ENCODE measurements at regions not wholly inside any gene's neighbourhood (a gene's known extent, or its start where the extent isn't known, plus 50 kb on each side); places are given as distances from the start of the nearest gene placed in this dataset.

GRCh38 chr20:12020846-12021245, 103.2 kb downstream of the BTBD3 start:
- Histone ChIP-seq H3K14ac (ENCODE audit: insufficient read depth, low read length) (no peak overlapping the region), H2BK12ac (ENCODE audit: insufficient read length, low read depth, low read length) (no peak overlapping the region), H3K27me3 (ENCODE audit: insufficient read depth, low read length) (no peaks in the 10 kb centered on the region), H3K4ac (ENCODE audit: low read depth, low read length) (no peak overlapping the region), H4K20me1 (ENCODE audit: control insufficient read depth, insufficient read depth, insufficient read length) (no peaks in the 10 kb centered on the region), H4K91ac (ENCODE audit: insufficient read length, low read depth, low read length) (no peak overlapping the region), H3K79me2 (ENCODE audit: insufficient read depth, low read length) (no peaks in the 10 kb centered on the region), H3T11ph (ENCODE audit: low read length) (no peak overlapping the region), H4K8ac (replicated peaks; ENCODE audit: insufficient read length, low read depth, low read length) (no peak overlapping the region), H3K9ac (ENCODE audit: extremely low read depth, insufficient read length, low read length) (no peak overlapping the region), H3K18ac (ENCODE audit: insufficient read length, low read depth, low read length) (no peak overlapping the region), H2AFZ (ENCODE audit: low read length) (no peak overlapping the region), H3K23ac (ENCODE audit: insufficient read length, low read depth, low read length) (no peak overlapping the region), H2BK15ac (ENCODE audit: low read depth, low read length) (no peak overlapping the region), H2BK5ac (ENCODE audit: insufficient read length, low read length) (no peak overlapping the region), H3K23me2 (ENCODE audit: insufficient read length, low read depth, low read length, poor library complexity, severe bottlenecking) (no peaks in the 10 kb centered on the region), H3K56ac (ENCODE audit: insufficient read length, low read depth, low read length) (no peak overlapping the region), H4K5ac (ENCODE audit: insufficient read length, low read depth, low read length) (no peak overlapping the region), H2AK5ac (ENCODE audit: insufficient read length, low read length) (no peak overlapping the region), H3K4me2 (ENCODE audit: insufficient read depth, insufficient read length, low read length) (no peak overlapping the region), H3K9me3 (ENCODE audit: control insufficient read depth, low read depth, low read length) (no peaks in the 10 kb centered on the region), H2BK120ac (ENCODE audit: low read depth, low read length, poor library complexity, severe bottlenecking) (no peak overlapping the region), H3K4me1 (ENCODE audit: insufficient read depth, low read length) (no peaks in the 10 kb centered on the region), H2BK20ac (ENCODE audit: low read depth, low read length, poor library complexity, severe bottlenecking) (no peak overlapping the region), H3K27ac (ENCODE audit: insufficient read length, low read depth, low read length) (no peak overlapping the region), H3K79me1 (ENCODE audit: insufficient read depth, low read depth, low read length, poor library complexity, severe bottlenecking) (no peaks in the 10 kb centered on the region)
- H3K4me3 Mint-ChIP-seq = no peak overlapping the region
- WGBS (ENCODE audit: extremely low coverage, insufficient read length, low lambda C conversion rate) = no CpG with 5 or more reads among the region's 4 CpGs
- TF ChIP-seq CTCF (conservative IDR thresholded peaks at IDR 0.05) = no peak
- DNase-seq = no peak
- H3K27ac Mint-ChIP-seq = no peak overlapping the region; a peak in 1 of 7 replicates
- H3K27me3 Mint-ChIP-seq (ENCODE audit: low read depth) = no peaks in the 10 kb centered on the region
- no peaks in the 10 kb centered on the region for H3K9me3 Mint-ChIP-seq
- no peaks in the 10 kb centered on the region for H3K4me1 Mint-ChIP-seq
- H3K36me3 Mint-ChIP-seq (ENCODE audit: insufficient read depth in 1 of 3, low read depth in 3 of 3) = no peaks in the 10 kb centered on the region
